ENCODE measurements at regions not wholly inside any gene's neighbourhood (a gene's known extent, or its start where the extent isn't known, plus 50 kb on each side); places are given as distances from the start of the nearest gene placed in this dataset.

GRCh38 chr2:185188656-185189055, 549.9 kb upstream of the FSIP2 start:
- Mint-ChIP-seq H3K9me3 (peaks cover 10% of the 10 kb centered on the region), H3K27ac (no peak overlapping the region), H3K36me3 (ENCODE audit: low read depth) (no peaks in the 10 kb centered on the region), H3K4me1 (no peaks in the 10 kb centered on the region), H3K27me3 (no peaks in the 10 kb centered on the region), H3K4me3 (no peak overlapping the region)
- ATAC-seq (no peak), DNase-seq (no peak)

GRCh38 chr2:185201063-185201462, 537.5 kb upstream of the FSIP2 start:
- Mint-ChIP-seq H3K9me3 (no peaks in the 10 kb centered on the region), H3K36me3 (ENCODE audit: low read depth) (no peaks in the 10 kb centered on the region), H3K27me3 (no peaks in the 10 kb centered on the region), H3K4me1 (no peaks in the 10 kb centered on the region), H3K27ac (no peak overlapping the region), H3K4me3 (no peak overlapping the region)
- no peak for DNase-seq
- ATAC-seq: no peak

- DNase-seq (no peak), ATAC-seq (no peak)
- no peak overlapping the region for H3K27ac Mint-ChIP-seq
These were observed 536.2 kb upstream of the FSIP2 start for GRCh38 chr2:185202381-185202780.

GRCh38 chr2:185202945-185203528, 535.6 kb upstream of the FSIP2 start:
- no peaks in the 10 kb centered on the region for H3K36me3 Mint-ChIP-seq (ENCODE audit: low read depth)
- ATAC-seq (no peak), DNase-seq (no peak)
- no peaks in the 10 kb centered on the region for H3K4me1 Mint-ChIP-seq
- H3K27me3 Mint-ChIP-seq: no peaks in the 10 kb centered on the region
- no peaks in the 10 kb centered on the region for H3K9me3 Mint-ChIP-seq
- H3K27ac Mint-ChIP-seq: no peak overlapping the region
- H3K4me3 Mint-ChIP-seq: no peak overlapping the region

More at GRCh38 chr2:185202381-185202780, 536.2 kb upstream of the FSIP2 start:
- Mint-ChIP-seq H3K4me1 (no peaks in the 10 kb centered on the region), H3K4me3 (no peak overlapping the region), H3K9me3 (no peaks in the 10 kb centered on the region), H3K27me3 (no peaks in the 10 kb centered on the region), H3K36me3 (ENCODE audit: low read depth) (no peaks in the 10 kb centered on the region)

GRCh38 chr2:185208261-185208660, 530.3 kb upstream of the FSIP2 start:
- Mint-ChIP-seq H3K4me3 (no peak overlapping the region), H3K9me3 (peaks cover 4% of the 10 kb centered on the region), H3K27ac (no peak overlapping the region), H3K27me3 (no peaks in the 10 kb centered on the region), H3K36me3 (ENCODE audit: low read depth) (no peaks in the 10 kb centered on the region), H3K4me1 (no peaks in the 10 kb centered on the region)
- no peak for ATAC-seq
- DNase-seq: no peak

GRCh38 chr2:185215497-185215896, 523.1 kb upstream of the FSIP2 start:
- Mint-ChIP-seq H3K4me3 (no peak overlapping the region), H3K27ac (no peak overlapping the region), H3K9me3 (peaks cover 4% of the 10 kb centered on the region), H3K4me1 (no peaks in the 10 kb centered on the region), H3K36me3 (ENCODE audit: low read depth) (no peaks in the 10 kb centered on the region), H3K27me3 (no peaks in the 10 kb centered on the region)
- no peak for DNase-seq
- no peak for ATAC-seq

- Mint-ChIP-seq H3K4me3 (no peak overlapping the region), H3K27ac (no peak overlapping the region), H3K36me3 (ENCODE audit: low read depth) (no peaks in the 10 kb centered on the region), H3K9me3 (peaks cover 4% of the 10 kb centered on the region), H3K27me3 (no peaks in the 10 kb centered on the region), H3K4me1 (no peaks in the 10 kb centered on the region)
- no peak for ATAC-seq
- no peak for DNase-seq
These were observed 518.6 kb upstream of the FSIP2 start for GRCh38 chr2:185219981-185220380.

GRCh38 chr2:185222311-185222710, 516.3 kb upstream of the FSIP2 start:
- ATAC-seq: no peak
- DNase-seq: no peak
- Mint-ChIP-seq H3K27me3 (no peaks in the 10 kb centered on the region), H3K4me3 (no peak overlapping the region), H3K4me1 (no peaks in the 10 kb centered on the region), H3K9me3 (peaks cover 8% of the 10 kb centered on the region), H3K27ac (no peak overlapping the region), H3K36me3 (ENCODE audit: low read depth) (no peaks in the 10 kb centered on the region)

GRCh38 chr2:185227391-185227790, 511.2 kb upstream of the FSIP2 start:
- no peak overlapping the region for H3K27ac Mint-ChIP-seq
- peaks cover 8% of the 10 kb centered on the region for H3K9me3 Mint-ChIP-seq
- no peaks in the 10 kb centered on the region for H3K36me3 Mint-ChIP-seq (ENCODE audit: low read depth)
- DNase-seq (no peak), ATAC-seq (no peak)
- H3K4me3 Mint-ChIP-seq: no peak overlapping the region
- no peaks in the 10 kb centered on the region for H3K27me3 Mint-ChIP-seq
- H3K4me1 Mint-ChIP-seq: no peaks in the 10 kb centered on the region

- Mint-ChIP-seq H3K9me3 (peaks cover 15% of the 10 kb centered on the region), H3K4me1 (no peaks in the 10 kb centered on the region), H3K36me3 (ENCODE audit: low read depth) (no peaks in the 10 kb centered on the region), H3K4me3 (no peak overlapping the region), H3K27me3 (no peaks in the 10 kb centered on the region), H3K27ac (no peak overlapping the region)
- no peak for DNase-seq
- no peak for ATAC-seq
These were observed 499.1 kb upstream of the FSIP2 start for GRCh38 chr2:185239491-185239890.

GRCh38 chr2:185240796-185241195, 497.8 kb upstream of the FSIP2 start:
- DNase-seq: no peak
- no peaks in the 10 kb centered on the region for H3K27me3 Mint-ChIP-seq

GRCh38 chr2:185241556-185241955, 497.0 kb upstream of the FSIP2 start:
- Mint-ChIP-seq H3K27ac (no peak overlapping the region), H3K27me3 (no peaks in the 10 kb centered on the region), H3K36me3 (ENCODE audit: low read depth) (no peaks in the 10 kb centered on the region), H3K4me1 (no peaks in the 10 kb centered on the region), H3K9me3 (peaks cover 13% of the 10 kb centered on the region), H3K4me3 (no peak overlapping the region)
- no peak for ATAC-seq
- DNase-seq: no peak

More at GRCh38 chr2:185240796-185241195, 497.8 kb upstream of the FSIP2 start:
- no peak for ATAC-seq
- Mint-ChIP-seq H3K27ac (no peak overlapping the region), H3K9me3 (peaks cover 17% of the 10 kb centered on the region), H3K4me3 (no peak overlapping the region), H3K4me1 (no peaks in the 10 kb centered on the region), H3K36me3 (ENCODE audit: low read depth) (no peaks in the 10 kb centered on the region)

GRCh38 chr2:185242462-185242861, 496.1 kb upstream of the FSIP2 start:
- H3K4me3 Mint-ChIP-seq: no peak overlapping the region
- no peak for ATAC-seq

GRCh38 chr2:185245216-185245615, 493.4 kb upstream of the FSIP2 start:
- ATAC-seq: no peak
- DNase-seq: no peak
- Mint-ChIP-seq H3K4me3 (no peak overlapping the region), H3K9me3 (peaks cover 8% of the 10 kb centered on the region), H3K27me3 (no peaks in the 10 kb centered on the region), H3K36me3 (ENCODE audit: low read depth) (no peaks in the 10 kb centered on the region), H3K27ac (no peak overlapping the region), H3K4me1 (no peaks in the 10 kb centered on the region)

More at GRCh38 chr2:185242462-185242861, 496.1 kb upstream of the FSIP2 start:
- Mint-ChIP-seq H3K27ac (no peak overlapping the region), H3K27me3 (no peaks in the 10 kb centered on the region), H3K4me1 (no peaks in the 10 kb centered on the region), H3K9me3 (peaks cover 8% of the 10 kb centered on the region), H3K36me3 (ENCODE audit: low read depth) (no peaks in the 10 kb centered on the region)
- DNase-seq: no peak

GRCh38 chr2:185245806-185246205, 492.8 kb upstream of the FSIP2 start:
- H3K36me3 Mint-ChIP-seq (ENCODE audit: low read depth): no peaks in the 10 kb centered on the region
- no peak for DNase-seq
- no peak overlapping the region for H3K4me3 Mint-ChIP-seq
- ATAC-seq: no peak
- H3K27me3 Mint-ChIP-seq: no peaks in the 10 kb centered on the region
- H3K4me1 Mint-ChIP-seq: no peaks in the 10 kb centered on the region
- H3K9me3 Mint-ChIP-seq: peaks cover 8% of the 10 kb centered on the region
- H3K27ac Mint-ChIP-seq: no peak overlapping the region

- Mint-ChIP-seq H3K27me3 (no peaks in the 10 kb centered on the region), H3K9me3 (peaks cover 8% of the 10 kb centered on the region), H3K4me1 (no peaks in the 10 kb centered on the region), H3K36me3 (ENCODE audit: low read depth) (no peaks in the 10 kb centered on the region), H3K4me3 (no peak overlapping the region), H3K27ac (no peak overlapping the region)
- no peak for DNase-seq
- ATAC-seq: no peak
These were observed 491.9 kb upstream of the FSIP2 start for GRCh38 chr2:185246717-185247116.

All from activated naive CD8-positive, alpha-beta T cell treated with anti-CD3 and anti-CD28 coated beads, Interleukin-2, amount 50 U/mL, for 24 hours (primary cell).